ENCODE measurements at regions not wholly inside any gene's neighbourhood (a gene's known extent, or its start where the extent isn't known, plus 50 kb on each side); places are given as distances from the start of the nearest gene placed in this dataset.
"Not testable (repeated sequence)": the region's sequence is repeated elsewhere in the genome, so short reads cannot be mapped to it uniquely, and the experiment has no call there.

- Histone ChIP-seq H3K4me3 (no peak overlapping the region), H3K27me3 (no peaks in the 10 kb centered on the region), H3K27ac (no peak overlapping the region), H3K4me1 (ENCODE audit: low read depth) (peaks cover 6% of the 10 kb centered on the region), H3K36me3 (no peaks in the 10 kb centered on the region), H3K9me3 (ENCODE audit: low read depth) (no peaks in the 10 kb centered on the region)
- peak; percentile 3 for TF ChIP-seq CTCF (IDR thresholded peaks at IDR 0.05; ENCODE audit: low read depth, low read length)
- peak in 1 of 2 donors; percentile 13 for DNase-seq (ENCODE audit: low read depth in 1 of 2, low spot score in 1 of 2)
These were observed 139.0 kb upstream of the FZD8 start for GRCh38 chr10:35780970-35781642.

- Histone ChIP-seq H3K27me3 (no peaks in the 10 kb centered on the region), H3K36me3 (no peaks in the 10 kb centered on the region), H3K27ac (no peak overlapping the region), H3K4me3 (no peak overlapping the region), H3K4me1 (ENCODE audit: low read depth) (peaks cover 6% of the 10 kb centered on the region), H3K9me3 (ENCODE audit: low read depth) (no peaks in the 10 kb centered on the region)
- no peak for TF ChIP-seq CTCF (IDR thresholded peaks at IDR 0.05; ENCODE audit: low read depth, low read length)
- DNase-seq (ENCODE audit: low read depth in 1 of 2, low spot score in 1 of 2): peak in 1 of 2 donors; percentile 21
These were observed 136.2 kb upstream of the FZD8 start for GRCh38 chr10:35778306-35778705.

GRCh38 chr10:35776557-35776956 lies 134.5 kb upstream of the FZD8 start:
- not testable (repeated sequence) for DNase-seq (ENCODE audit: low read depth in 1 of 2, low spot score in 1 of 2)

GRCh38 chr10:35774109-35774508 lies 132.0 kb upstream of the FZD8 start:
- Histone ChIP-seq H3K36me3 (no peaks in the 10 kb centered on the region), H3K4me1 (ENCODE audit: low read depth) (peaks cover 23% of the 10 kb centered on the region), H3K9me3 (ENCODE audit: low read depth) (no peaks in the 10 kb centered on the region), H3K27ac (no peak overlapping the region), H3K4me3 (no peak overlapping the region), H3K27me3 (no peaks in the 10 kb centered on the region)
- DNase-seq (ENCODE audit: low read depth in 1 of 2, low spot score in 1 of 2): no peak
- no peak for TF ChIP-seq CTCF (IDR thresholded peaks at IDR 0.05; ENCODE audit: low read depth, low read length)

More at GRCh38 chr10:35776557-35776956, 134.5 kb upstream of the FZD8 start:
- H3K4me3 ChIP-seq; H3K4me1 ChIP-seq (ENCODE audit: low read depth); H3K27ac ChIP-seq; H3K36me3 ChIP-seq; H3K9me3 ChIP-seq (ENCODE audit: low read depth); H3K27me3 ChIP-seq: not testable (repeated sequence)

- Histone ChIP-seq H3K36me3 (no peaks in the 10 kb centered on the region), H3K27ac (peak overlapping the region; percentile 28), H3K27me3 (no peaks in the 10 kb centered on the region), H3K4me1 (ENCODE audit: low read depth) (peaks cover 29% of the 10 kb centered on the region), H3K4me3 (no peak overlapping the region), H3K9me3 (ENCODE audit: low read depth) (no peaks in the 10 kb centered on the region)
- DNase-seq (ENCODE audit: low read depth in 1 of 2, low spot score in 1 of 2): peak in 1 of 2 donors; percentile 88
- TF ChIP-seq CTCF (IDR thresholded peaks at IDR 0.05; ENCODE audit: low read depth, low read length): no peak
These were observed 128.8 kb upstream of the FZD8 start for GRCh38 chr10:35770817-35771355.

- no peak overlapping the region for H3K27ac ChIP-seq
- no peak for DNase-seq (ENCODE audit: low read depth in 1 of 2, low spot score in 1 of 2)
- TF ChIP-seq CTCF (IDR thresholded peaks at IDR 0.05; ENCODE audit: low read depth, low read length): no peak
These were observed 127.7 kb upstream of the FZD8 start for GRCh38 chr10:35769795-35770194.

More at GRCh38 chr10:35769795-35770194, 127.7 kb upstream of the FZD8 start:
- Histone ChIP-seq H3K4me3 (no peak overlapping the region), H3K36me3 (no peaks in the 10 kb centered on the region), H3K27me3 (no peaks in the 10 kb centered on the region), H3K9me3 (ENCODE audit: low read depth) (no peaks in the 10 kb centered on the region), H3K4me1 (ENCODE audit: low read depth) (peaks cover 29% of the 10 kb centered on the region)
